ENCODE measurements at regions not wholly inside any gene's neighbourhood (a gene's known extent, or its start where the extent isn't known, plus 50 kb on each side); places are given as distances from the start of the nearest gene placed in this dataset.

- Histone ChIP-seq H3K9me3 (ENCODE audit: severe bottlenecking) (no peaks in the 10 kb centered on the region), H3K36me3 (ENCODE audit: low read depth) (peaks cover 32% of the 10 kb centered on the region), H3K4me1 (ENCODE audit: insufficient read depth, poor library complexity, severe bottlenecking) (no peaks in the 10 kb centered on the region), H3K4me3 (ENCODE audit: severe bottlenecking) (no peak overlapping the region), H3K27me3 (ENCODE audit: insufficient read depth, poor library complexity, severe bottlenecking) (no peaks in the 10 kb centered on the region), H3K27ac (ENCODE audit: poor library complexity, severe bottlenecking) (no peak overlapping the region)
- ATAC-seq (ENCODE audit: low read depth) = no peak
- no peak for DNase-seq (ENCODE audit: low spot score)
- TF ChIP-seq CTCF (IDR thresholded peaks at IDR 0.05; ENCODE audit: poor library complexity, severe bottlenecking) = no peak
Observed at GRCh38 chr12:124433147-124433874, 134.1 kb downstream of the NCOR2 start.

GRCh38 chr12:124432376-124432775, 135.0 kb downstream of the NCOR2 start:
- Histone ChIP-seq H3K4me1 (ENCODE audit: insufficient read depth, poor library complexity, severe bottlenecking) (no peaks in the 10 kb centered on the region), H3K9me3 (ENCODE audit: severe bottlenecking) (no peaks in the 10 kb centered on the region), H3K4me3 (ENCODE audit: severe bottlenecking) (no peak overlapping the region), H3K36me3 (ENCODE audit: low read depth) (peaks cover 36% of the 10 kb centered on the region), H3K27me3 (ENCODE audit: insufficient read depth, poor library complexity, severe bottlenecking) (no peaks in the 10 kb centered on the region), H3K27ac (ENCODE audit: poor library complexity, severe bottlenecking) (no peak overlapping the region)
- DNase-seq (ENCODE audit: low spot score) = no peak
- no peak for TF ChIP-seq CTCF (IDR thresholded peaks at IDR 0.05; ENCODE audit: poor library complexity, severe bottlenecking)
- ATAC-seq (ENCODE audit: low read depth) = no peak

GRCh38 chr12:124431971-124432370, 135.4 kb downstream of the NCOR2 start:
- H3K9me3 ChIP-seq (ENCODE audit: severe bottlenecking) = no peaks in the 10 kb centered on the region
- TF ChIP-seq CTCF (IDR thresholded peaks at IDR 0.05; ENCODE audit: poor library complexity, severe bottlenecking) = no peak
- ATAC-seq (ENCODE audit: low read depth) (no peak), DNase-seq (ENCODE audit: low spot score) (no peak)
- H3K36me3 ChIP-seq (ENCODE audit: low read depth) = peaks cover 32% of the 10 kb centered on the region
- no peaks in the 10 kb centered on the region for H3K27me3 ChIP-seq (ENCODE audit: insufficient read depth, poor library complexity, severe bottlenecking)
- H3K4me3 ChIP-seq (ENCODE audit: severe bottlenecking) = no peak overlapping the region
- no peak overlapping the region for H3K27ac ChIP-seq (ENCODE audit: poor library complexity, severe bottlenecking)
- H3K4me1 ChIP-seq (ENCODE audit: insufficient read depth, poor library complexity, severe bottlenecking) = no peaks in the 10 kb centered on the region

GRCh38 chr12:124430491-124430890, 135.6 kb downstream of the RFLNA start:
- DNase-seq (ENCODE audit: low spot score) (no peak), ATAC-seq (ENCODE audit: low read depth) (no peak)
- H3K27me3 ChIP-seq (ENCODE audit: insufficient read depth, poor library complexity, severe bottlenecking) = no peaks in the 10 kb centered on the region
- H3K27ac ChIP-seq (ENCODE audit: poor library complexity, severe bottlenecking) = no peak overlapping the region
- no peak for TF ChIP-seq CTCF (IDR thresholded peaks at IDR 0.05; ENCODE audit: poor library complexity, severe bottlenecking)
- H3K4me1 ChIP-seq (ENCODE audit: insufficient read depth, poor library complexity, severe bottlenecking) = no peaks in the 10 kb centered on the region
- peaks cover 32% of the 10 kb centered on the region for H3K36me3 ChIP-seq (ENCODE audit: low read depth)
- no peaks in the 10 kb centered on the region for H3K9me3 ChIP-seq (ENCODE audit: severe bottlenecking)
- no peak overlapping the region for H3K4me3 ChIP-seq (ENCODE audit: severe bottlenecking)

GRCh38 chr12:124429535-124429934, 134.6 kb downstream of the RFLNA start:
- H3K9me3 ChIP-seq (ENCODE audit: severe bottlenecking) = no peaks in the 10 kb centered on the region
- no peaks in the 10 kb centered on the region for H3K4me1 ChIP-seq (ENCODE audit: insufficient read depth, poor library complexity, severe bottlenecking)
- H3K36me3 ChIP-seq (ENCODE audit: low read depth) = peaks cover 37% of the 10 kb centered on the region
- no peak for TF ChIP-seq CTCF (IDR thresholded peaks at IDR 0.05; ENCODE audit: poor library complexity, severe bottlenecking)
- ATAC-seq (ENCODE audit: low read depth) (no peak), DNase-seq (ENCODE audit: low spot score) (no peak)
- H3K27ac ChIP-seq (ENCODE audit: poor library complexity, severe bottlenecking) = no peak overlapping the region
- H3K4me3 ChIP-seq (ENCODE audit: severe bottlenecking) = no peak overlapping the region
- no peaks in the 10 kb centered on the region for H3K27me3 ChIP-seq (ENCODE audit: insufficient read depth, poor library complexity, severe bottlenecking)

All from RWPE2 (cell line).